Head of caudate nucleus (tissue), 42 donors: ENCODE measurements at regions not wholly inside any gene's neighbourhood (a gene's known extent, or its start where the extent isn't known, plus 50 kb on each side); places are given as distances from the start of the nearest gene placed in this dataset.
"Not testable (repeated sequence)": the region's sequence is repeated elsewhere in the genome, so short reads cannot be mapped to it uniquely, and the experiment has no call there.

Experiments
- DNase-seq, 42 donors: peaks; one replicate each; pipeline versions ENCODE4 v3.0.0 to v3.0.0-alpha.2; 2020 to 2021; ENCODE audit warnings: mixed read lengths in 7 of 42
- intact Hi-C: fragments of 100-400 bp; cut with DNase I; formaldehyde crosslinking; loops from one replicate; pipeline ENCODE4 v1.15.0; 2022

DNA sequence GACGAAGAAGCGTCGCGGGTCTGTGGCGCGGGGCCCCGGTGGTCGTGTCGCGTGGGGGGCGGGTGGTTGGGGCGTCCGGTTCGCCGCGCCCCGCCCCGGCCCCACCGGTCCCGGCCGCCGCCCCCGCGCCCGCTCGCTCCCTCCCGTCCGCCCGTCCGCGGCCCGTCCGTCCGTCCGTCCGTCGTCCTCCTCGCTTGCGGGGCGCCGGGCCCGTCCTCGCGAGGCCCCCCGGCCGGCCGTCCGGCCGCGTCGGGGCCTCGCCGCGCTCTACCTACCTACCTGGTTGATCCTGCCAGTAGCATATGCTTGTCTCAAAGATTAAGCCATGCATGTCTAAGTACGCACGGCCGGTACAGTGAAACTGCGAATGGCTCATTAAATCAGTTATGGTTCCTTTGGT lies 1533.5 kb upstream of the TPTE start:
- intact Hi-C loops = not testable (repeated sequence)

DNA sequence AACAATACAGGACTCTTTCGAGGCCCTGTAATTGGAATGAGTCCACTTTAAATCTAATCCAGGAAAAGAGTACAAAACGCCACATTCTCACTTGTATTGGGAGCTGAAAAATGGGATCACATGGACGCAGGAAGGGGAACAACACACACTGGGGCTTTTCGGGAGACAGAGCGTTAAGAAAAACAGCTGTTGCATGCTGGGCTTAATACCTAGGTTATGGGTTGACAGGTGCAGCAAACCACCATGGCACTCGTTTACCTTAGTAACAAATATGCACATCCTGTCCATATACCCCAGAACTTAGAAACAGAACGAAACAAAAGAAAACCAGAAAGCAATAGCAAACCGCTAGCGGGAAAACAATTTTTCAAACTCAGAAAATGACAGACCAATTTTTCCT lies 1532.7 kb upstream of the TPTE start:
- intact Hi-C loops = no loop called here
- no peak for DNase-seq

More for the DNA sequence above, 1533.5 kb upstream of the TPTE start:
- not testable (repeated sequence) for DNase-seq

DNA sequence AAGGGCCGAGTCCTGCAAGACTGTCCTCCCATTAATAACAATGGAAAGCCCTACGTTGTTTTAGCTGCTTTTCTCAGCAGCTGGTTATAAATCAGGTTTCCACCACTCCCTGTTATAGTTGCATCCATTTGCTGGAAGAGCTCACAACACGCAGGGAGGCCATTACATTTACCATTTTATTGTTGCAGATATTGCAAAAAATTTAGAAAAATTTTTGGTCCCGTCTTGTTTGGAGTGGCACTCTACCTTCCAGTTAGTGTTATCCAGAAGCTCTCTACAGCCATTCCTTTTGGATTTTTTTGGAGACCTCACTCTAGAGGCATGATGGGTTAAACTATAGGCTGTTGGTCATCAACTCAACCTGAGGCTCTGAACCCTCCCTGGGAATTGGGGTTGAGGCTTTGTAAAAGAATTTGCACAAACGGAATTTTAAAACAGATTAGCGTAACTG lies 1532.1 kb upstream of the TPTE start:
- DNase-seq = peak in 1 of 42 donors; percentile 32
- intact Hi-C loops = no loop called here

DNA sequence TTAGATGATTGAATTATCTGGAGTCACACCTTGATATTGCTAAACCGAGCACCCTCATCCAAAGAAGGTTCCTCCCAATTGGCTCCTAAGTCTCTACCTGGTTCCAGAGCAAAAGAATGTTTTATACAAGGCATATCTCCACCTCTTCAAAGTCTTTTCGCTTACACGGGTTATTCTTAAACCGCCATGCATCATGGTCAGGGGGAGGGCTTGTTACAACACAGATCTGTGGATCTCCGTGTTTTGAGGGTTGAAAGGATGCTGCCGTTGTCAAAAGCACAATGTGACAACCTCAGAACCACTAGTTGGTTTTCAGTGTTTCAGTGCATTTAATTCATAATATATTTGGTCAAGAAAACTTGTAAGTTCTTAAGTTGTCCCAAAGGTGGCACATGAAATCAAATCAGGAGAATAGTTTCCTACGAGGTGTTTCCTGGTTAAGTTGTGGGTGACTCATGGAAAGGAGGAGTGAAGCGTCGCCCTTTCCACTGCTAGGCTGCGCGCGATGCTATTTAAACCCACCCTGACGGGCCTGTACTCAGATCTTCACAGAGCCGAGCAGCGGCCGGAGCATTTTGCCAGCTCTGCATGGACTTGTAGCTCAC lies 1531.6 kb upstream of the TPTE start:
- DNase-seq = peak in 1 of 42 donors; percentile 38
- intact Hi-C loops = no loop called here

DNA sequence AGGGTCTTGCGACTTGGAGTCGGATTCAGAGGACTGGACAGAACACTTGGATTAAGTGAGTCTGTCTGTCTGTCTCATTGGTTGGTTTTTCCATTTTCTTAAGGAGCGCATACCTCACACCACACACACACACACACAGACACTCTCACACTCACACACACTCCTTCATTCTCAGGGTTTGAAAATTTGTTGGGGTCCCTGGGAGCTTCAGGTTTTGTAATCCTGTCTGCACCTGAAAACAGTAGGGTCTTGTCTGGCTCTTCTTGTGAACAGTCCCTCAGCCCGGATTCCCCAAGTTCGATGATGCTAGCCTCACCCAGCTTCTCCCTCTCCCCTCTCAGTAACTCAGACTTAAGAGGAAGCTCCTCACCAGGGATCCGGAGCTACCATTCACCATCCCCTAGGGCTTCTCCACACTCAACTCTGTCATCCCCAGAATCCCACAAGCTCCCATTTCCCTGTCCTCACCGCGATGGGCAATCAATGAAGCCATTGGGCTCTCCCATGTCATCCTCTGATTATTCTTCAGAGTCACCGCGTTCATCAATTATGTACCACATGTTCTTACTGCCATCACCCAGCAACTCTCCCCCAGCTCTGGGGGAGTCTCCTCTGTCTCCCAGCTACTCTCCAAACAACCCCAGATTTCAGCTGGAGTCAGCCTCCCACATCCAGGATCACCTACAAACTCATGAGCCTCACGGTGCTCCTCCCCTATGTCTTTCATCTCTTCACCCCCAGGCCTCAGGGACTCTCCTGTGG lies 1530.9 kb upstream of the TPTE start:
- intact Hi-C loops = no loop called here
- DNase-seq = peak in 1 of 42 donors; percentile 38

- peak in 1 of 42 donors; percentile 36 for DNase-seq
- intact Hi-C loops = no loop called here
Measured at GRCh38 chr21:8991088-8991907, 1530.1 kb upstream of the TPTE start.

DNA sequence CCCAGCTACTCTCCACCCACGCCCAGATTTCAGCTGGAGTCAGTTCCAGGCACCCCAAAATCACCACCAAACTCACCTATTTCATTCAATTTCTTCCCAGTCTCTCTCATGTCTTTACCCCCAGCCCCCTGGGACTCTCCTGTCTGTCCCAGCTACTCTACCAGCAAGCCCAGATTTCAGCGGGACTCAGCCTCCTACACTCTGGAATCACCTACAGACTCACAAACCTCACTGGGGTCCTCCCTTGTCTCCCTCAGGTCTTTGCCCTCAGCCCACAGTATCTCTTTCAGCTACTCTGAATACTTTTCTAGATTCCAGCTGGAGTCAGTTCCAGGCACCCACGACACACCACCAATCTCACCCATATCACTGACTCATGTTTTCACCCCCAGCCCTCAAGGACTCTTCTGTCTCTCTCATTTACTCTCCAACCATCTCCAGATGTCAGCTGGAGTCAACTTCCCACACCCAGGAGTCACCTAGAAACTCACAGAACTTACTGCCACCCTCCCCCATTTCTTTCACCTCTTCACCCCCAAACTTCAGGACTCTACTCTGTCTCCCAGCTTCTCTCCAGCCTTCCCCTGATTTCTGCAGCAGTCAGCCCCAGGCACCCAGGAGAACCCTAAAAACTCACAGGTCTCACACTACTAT lies 1529.3 kb upstream of the TPTE start:
- intact Hi-C loops = no loop called here
- peak in 1 of 42 donors; percentile 36 for DNase-seq

DNA sequence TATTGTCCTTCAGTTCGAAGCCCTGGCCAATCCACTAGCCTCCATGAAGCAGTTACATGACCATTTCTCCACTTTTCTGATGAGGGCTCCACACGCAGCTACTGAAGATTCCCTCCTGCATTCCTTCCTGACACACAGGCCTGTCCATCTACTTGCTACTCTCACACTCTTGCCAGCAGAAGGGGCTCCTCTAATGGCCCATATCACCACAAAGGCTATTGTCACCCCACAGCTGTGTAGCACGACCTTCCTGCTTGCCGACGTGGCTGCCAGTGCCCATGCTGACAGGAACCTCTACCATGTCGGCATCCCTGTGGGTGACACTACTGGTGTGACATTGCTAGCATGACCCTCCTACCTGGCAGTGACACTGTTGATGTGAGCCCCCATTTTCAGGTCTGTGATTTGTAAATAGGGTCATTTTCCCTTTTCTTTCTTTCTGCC lies 1528.6 kb upstream of the TPTE start:
- DNase-seq = peak in 1 of 42 donors; percentile 36

GRCh38 chr21:8993284-8993942 lies 1528.0 kb upstream of the TPTE start:
- DNase-seq = no peak
- intact Hi-C loops = no loop called here

More for the DNA sequence above, 1528.6 kb upstream of the TPTE start:
- intact Hi-C loops = no loop called here

DNA sequence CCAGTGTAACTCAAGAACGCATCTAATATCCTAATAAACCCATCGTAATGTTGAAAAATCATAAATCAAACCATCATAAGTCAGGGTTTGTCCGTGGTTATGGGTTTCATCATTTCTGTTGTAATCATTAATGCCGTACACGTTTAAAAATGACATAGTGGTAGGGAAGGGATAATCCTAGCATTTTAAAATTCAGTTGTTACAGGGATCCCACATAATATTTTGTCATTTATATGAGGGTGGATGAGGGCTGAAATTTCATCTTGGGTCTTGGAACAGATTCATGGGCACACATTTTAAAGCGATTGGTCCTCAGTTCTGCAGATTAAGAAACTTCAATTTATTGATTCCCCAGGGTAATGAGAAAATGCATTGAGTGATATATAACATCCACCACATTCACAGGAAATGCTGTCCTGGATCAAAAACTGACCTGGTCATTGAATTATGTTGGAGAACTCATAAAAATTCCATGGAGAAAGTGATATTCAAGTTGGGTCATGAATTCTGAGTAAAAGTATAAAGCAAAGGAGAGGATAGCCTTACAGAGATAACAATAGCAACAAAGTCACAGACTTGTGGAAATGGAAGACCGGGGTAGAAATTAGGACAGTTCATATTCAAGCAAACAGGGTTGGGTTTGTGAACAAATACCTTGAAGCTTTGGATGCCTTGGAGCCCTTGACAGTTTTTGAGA lies 1527.3 kb upstream of the TPTE start:
- intact Hi-C loops = no loop called here
- DNase-seq = no peak

DNA sequence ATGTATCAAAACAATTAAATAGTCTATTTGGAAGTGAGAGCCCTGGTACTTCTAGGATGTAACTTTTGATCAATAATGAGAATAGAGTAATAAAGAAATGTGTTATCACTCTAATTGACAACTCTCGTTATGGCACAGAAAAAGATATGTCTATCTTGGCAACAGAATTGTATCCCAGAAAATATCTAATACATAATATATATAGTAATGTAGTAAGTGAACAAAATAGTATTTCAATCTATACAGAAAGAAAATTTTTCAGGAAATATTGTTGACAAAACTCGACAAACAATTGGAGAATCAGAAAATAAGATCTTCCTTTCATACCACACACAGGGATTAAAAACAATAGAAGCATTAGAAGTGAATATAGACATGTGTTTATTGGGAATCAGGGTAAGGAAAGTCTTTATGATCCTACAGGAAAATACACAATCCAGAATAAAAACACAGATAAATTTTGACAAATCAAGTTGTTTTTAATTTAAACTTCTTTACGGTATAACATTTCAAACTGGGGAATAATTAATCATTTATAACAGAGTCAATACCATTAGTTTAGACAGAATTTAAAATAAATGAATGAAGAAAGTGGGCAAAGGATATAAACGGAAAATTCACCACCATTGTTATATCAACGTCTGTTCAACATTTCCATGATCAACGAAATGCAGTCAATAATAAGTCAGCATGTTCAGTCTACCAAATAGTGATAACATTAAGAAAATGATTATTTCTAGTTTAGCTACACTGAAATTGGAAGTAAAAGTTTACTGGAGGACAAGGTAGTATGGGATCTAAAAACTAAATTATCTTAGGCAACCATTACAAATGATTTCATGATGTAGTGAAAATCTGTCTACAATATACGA lies 1526.5 kb upstream of the TPTE start:
- DNase-seq = no peak
- intact Hi-C loops = no loop called here

GRCh38 chr21:8996487-8996968 lies 1524.9 kb upstream of the TPTE start:
- intact Hi-C loops, DNase-seq: not testable (repeated sequence)

DNA sequence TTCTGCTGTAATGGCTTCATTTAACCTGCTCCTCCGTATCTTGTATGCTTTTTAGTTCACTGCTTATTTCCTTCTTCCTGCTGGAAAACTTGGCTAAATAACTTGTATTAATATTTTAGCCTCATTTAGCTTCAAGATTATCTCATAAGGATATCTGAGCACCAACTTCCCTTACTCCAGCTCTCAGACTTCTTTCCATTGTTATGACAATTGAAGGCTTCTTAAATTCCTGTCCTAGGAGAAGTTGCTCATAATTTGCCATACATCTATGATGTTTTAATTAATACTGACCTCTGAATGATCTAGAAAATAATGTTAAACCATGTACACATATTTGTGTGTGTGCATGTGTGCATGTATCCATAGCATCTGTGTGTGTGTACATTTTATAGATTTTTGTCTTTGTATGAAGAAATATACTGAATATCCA lies 1524.4 kb upstream of the TPTE start:
- intact Hi-C loops = no loop called here
- DNase-seq = no peak

DNA sequence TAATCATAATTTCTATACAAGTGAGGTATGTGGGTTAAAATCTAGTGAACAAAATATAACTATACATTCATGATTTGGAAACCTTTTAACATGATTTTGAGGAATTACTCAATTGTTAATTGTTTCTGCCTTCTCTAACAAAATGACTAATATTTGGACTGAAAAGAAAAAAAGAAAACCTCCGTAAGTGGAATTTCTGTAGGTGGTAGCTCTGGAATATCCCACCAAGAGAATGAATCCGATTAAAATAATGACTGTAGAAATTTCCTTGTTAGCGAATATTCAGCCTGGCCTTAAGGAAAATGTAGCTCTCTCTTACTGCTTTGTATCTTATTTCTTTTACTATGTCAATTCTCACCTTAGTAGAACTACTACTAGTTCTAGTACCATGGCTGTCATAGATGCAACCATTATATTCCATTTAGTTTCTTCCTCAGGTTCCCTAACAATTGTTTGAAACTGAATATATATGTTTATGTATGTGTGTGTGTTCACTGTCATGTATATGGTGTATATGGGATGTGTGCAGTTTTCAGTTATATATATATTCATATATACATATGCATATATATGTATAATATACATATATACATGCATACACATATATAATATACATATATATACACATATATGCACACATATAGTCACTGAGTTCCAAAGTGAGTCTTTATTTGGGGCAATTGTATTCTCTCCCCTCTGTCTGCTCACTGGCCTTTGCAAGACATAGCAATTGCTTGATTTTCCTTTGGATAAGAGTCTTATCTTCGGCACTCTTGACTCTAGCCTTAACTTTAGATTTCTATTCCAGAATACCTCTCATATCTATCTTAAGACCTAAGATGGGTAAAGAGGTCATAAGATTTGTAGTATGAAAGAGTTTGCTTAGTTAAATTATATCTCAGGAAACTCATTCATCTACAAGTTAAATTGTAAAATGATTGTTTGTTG lies 1523.7 kb upstream of the TPTE start:
- intact Hi-C loops = not testable (repeated sequence)

DNA sequence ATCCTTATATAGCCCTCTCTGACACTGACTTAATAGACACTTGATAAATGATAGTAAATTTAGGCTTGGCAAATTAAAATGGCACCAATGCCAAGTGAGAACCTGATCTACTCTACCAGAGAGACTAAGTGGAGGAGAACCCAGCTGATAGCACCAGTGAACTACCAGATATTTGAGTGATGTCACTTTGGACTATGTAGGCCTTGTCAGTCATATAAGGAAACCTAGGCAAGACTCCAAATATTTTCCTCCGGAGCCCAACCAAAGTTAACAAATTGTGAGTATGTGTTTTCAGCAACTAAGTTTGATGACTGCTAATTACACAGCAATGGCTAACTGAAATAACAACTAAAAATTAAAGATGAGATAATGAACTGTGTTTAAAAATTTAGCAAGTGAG lies 1522.9 kb upstream of the TPTE start:
- intact Hi-C loops = not testable (repeated sequence)
- DNase-seq = peak in 1 of 42 donors; percentile 35

More for the DNA sequence above, 1523.7 kb upstream of the TPTE start:
- not testable (repeated sequence) for DNase-seq
